Muscle of back (tissue), 3 donors: ENCODE measurements at regions not wholly inside any gene's neighbourhood (a gene's known extent, or its start where the extent isn't known, plus 50 kb on each side); places are given as distances from the start of the nearest gene placed in this dataset.
A peak's percentile ranks its signal among the peaks of the same experiment; 100 is the strongest.

Source experiments
- DNase-seq, 3 donors: peaks; one replicate each; pipeline versions ENCODE4 v3.0.0 to v3.0.0-alpha.2; 2013

GRCh38 chr10:59595593-59595992 lies 114.1 kb downstream of the SLC16A9 start:
- DNase-seq: no peak

- no peak for DNase-seq
Observed at GRCh38 chr10:59593768-59594167, 115.9 kb downstream of the SLC16A9 start.

GRCh38 chr10:59589796-59590195 lies 119.9 kb downstream of the SLC16A9 start:
- DNase-seq: peak; percentile 38 to 91 (median 75)

GRCh38 chr10:59588791-59589190 lies 120.9 kb downstream of the SLC16A9 start:
- DNase-seq: no peak

- no peak for DNase-seq
Observed at GRCh38 chr10:59587756-59588140, 121.9 kb downstream of the SLC16A9 start.

GRCh38 chr10:59587083-59587755 lies 122.4 kb downstream of the SLC16A9 start:
- DNase-seq: no peak

- DNase-seq: no peak
Observed at GRCh38 chr10:59586407-59586891, 123.2 kb downstream of the SLC16A9 start.

GRCh38 chr10:59585046-59585700 lies 124.5 kb downstream of the SLC16A9 start:
- DNase-seq: no peak

- peak in 2 of 3 donors; percentile 11 to 47 for DNase-seq
Observed at GRCh38 chr10:59582780-59583179, 126.9 kb downstream of the SLC16A9 start.

- peak in 2 of 3 donors; percentile 18 to 42 for DNase-seq
Observed at GRCh38 chr10:59582058-59582457, 127.6 kb downstream of the SLC16A9 start.

GRCh38 chr10:59580026-59580863 lies 129.4 kb downstream of the SLC16A9 start:
- peak; percentile 49 to 87 (median 79) for DNase-seq

GRCh38 chr10:59578741-59579140 lies 130.9 kb downstream of the SLC16A9 start:
- no peak for DNase-seq

- no peak for DNase-seq
Observed at GRCh38 chr10:59577984-59578383, 131.7 kb downstream of the SLC16A9 start.

- no peak for DNase-seq
Observed at GRCh38 chr10:59575269-59575668, 134.4 kb downstream of the SLC16A9 start.

- peak in 2 of 3 donors; percentile 36 to 64 for DNase-seq
Observed at GRCh38 chr10:59563531-59563930, 146.1 kb downstream of the SLC16A9 start.

- no peak for DNase-seq
Observed at GRCh38 chr10:59562126-59562525, 147.5 kb downstream of the SLC16A9 start.

GRCh38 chr10:59561477-59562121 lies 148.1 kb downstream of the SLC16A9 start:
- DNase-seq: peak in 1 of 3 donors; percentile 45

GRCh38 chr10:59560990-59561389 lies 148.7 kb downstream of the SLC16A9 start:
- no peak for DNase-seq

GRCh38 chr10:59560161-59560560 lies 149.5 kb downstream of the SLC16A9 start:
- DNase-seq: no peak

- DNase-seq: no peak
Observed at GRCh38 chr10:59558066-59558465, 151.6 kb downstream of the SLC16A9 start.

GRCh38 chr10:59557642-59558041 lies 152.0 kb downstream of the SLC16A9 start:
- no peak for DNase-seq

GRCh38 chr10:59557052-59557451 lies 152.6 kb downstream of the SLC16A9 start:
- DNase-seq: no peak
